ENCODE measurements at regions not wholly inside any gene's neighbourhood (a gene's known extent, or its start where the extent isn't known, plus 50 kb on each side); places are given as distances from the start of the nearest gene placed in this dataset.

GRCh38 chr6:144639654-144640053 lies 354.5 kb downstream of the UTRN start:
- Histone ChIP-seq H3K27me3 (ENCODE audit: insufficient read depth, low read length) (no peaks in the 10 kb centered on the region), H3K27ac (ENCODE audit: low read depth, low read length, poor library complexity, severe bottlenecking) (no peak overlapping the region), H3K4me2 (ENCODE audit: low read length) (no peak overlapping the region), H3F3A (ENCODE audit: insufficient read depth, low read length) (no peaks in the 10 kb centered on the region), H2AFZ (ENCODE audit: low read length) (no peak overlapping the region), H3K9me2 (ENCODE audit: low read depth, low read length) (no peaks in the 10 kb centered on the region), H3K9me3 (ENCODE audit: low read length) (no peaks in the 10 kb centered on the region), H3K79me2 (ENCODE audit: insufficient read depth, low read length) (no peaks in the 10 kb centered on the region), H3K36me3 (ENCODE audit: insufficient read depth, low read length) (no peaks in the 10 kb centered on the region), H3K9ac (ENCODE audit: low read length) (no peak overlapping the region), H3K4me1 (ENCODE audit: insufficient read depth, low read length, severe bottlenecking) (peaks cover 12% of the 10 kb centered on the region), H4K20me1 (ENCODE audit: insufficient read depth, low read length) (no peaks in the 10 kb centered on the region), H3K4me3 (ENCODE audit: low read depth, low read length, poor library complexity, severe bottlenecking) (no peak overlapping the region)
- TF ChIP-seq, protein P1, sequence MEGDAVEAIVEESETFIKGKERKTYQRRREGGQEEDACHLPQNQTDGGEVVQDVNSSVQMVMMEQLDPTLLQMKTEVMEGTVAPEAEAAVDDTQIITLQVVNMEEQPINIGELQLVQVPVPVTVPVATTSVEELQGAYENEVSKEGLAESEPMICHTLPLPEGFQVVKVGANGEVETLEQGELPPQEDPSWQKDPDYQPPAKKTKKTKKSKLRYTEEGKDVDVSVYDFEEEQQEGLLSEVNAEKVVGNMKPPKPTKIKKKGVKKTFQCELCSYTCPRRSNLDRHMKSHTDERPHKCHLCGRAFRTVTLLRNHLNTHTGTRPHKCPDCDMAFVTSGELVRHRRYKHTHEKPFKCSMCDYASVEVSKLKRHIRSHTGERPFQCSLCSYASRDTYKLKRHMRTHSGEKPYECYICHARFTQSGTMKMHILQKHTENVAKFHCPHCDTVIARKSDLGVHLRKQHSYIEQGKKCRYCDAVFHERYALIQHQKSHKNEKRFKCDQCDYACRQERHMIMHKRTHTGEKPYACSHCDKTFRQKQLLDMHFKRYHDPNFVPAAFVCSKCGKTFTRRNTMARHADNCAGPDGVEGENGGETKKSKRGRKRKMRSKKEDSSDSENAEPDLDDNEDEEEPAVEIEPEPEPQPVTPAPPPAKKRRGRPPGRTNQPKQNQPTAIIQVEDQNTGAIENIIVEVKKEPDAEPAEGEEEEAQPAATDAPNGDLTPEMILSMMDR (IDR thresholded peaks at IDR 0.05; ENCODE audit: low read length): no peak
- TF ChIP-seq EZH2 (IDR thresholded peaks at IDR 0.05; ENCODE audit: borderline replicate concordance, low read length): no peak

DNA sequence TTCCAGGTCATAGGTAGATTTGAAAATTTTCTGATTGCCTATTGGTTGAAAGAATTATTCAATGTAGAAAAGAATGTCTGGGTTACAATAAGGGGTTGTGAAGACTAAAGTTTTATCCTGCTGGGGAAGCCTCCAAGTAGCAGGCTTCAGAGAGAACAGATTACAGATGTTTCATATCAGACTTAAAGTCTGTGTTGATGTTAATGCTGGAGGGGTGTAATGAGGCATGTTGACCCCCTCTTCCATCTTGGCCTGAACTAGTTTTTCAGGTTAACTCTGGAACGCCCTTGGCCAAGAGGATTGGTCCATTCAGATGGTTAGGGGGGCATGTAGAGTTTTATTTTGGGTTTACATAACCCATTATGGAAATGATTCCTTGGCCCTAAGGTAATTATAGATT lies 356.2 kb downstream of the UTRN start:
- no peaks in the 10 kb centered on the region for H3F3A ChIP-seq (ENCODE audit: insufficient read depth, low read length)
- no peak overlapping the region for H3K4me3 ChIP-seq (ENCODE audit: low read depth, low read length, poor library complexity, severe bottlenecking)
- no peaks in the 10 kb centered on the region for H3K36me3 ChIP-seq (ENCODE audit: insufficient read depth, low read length)
- no peaks in the 10 kb centered on the region for H3K9me2 ChIP-seq (ENCODE audit: low read depth, low read length)
- TF ChIP-seq, protein P1 (IDR thresholded peaks at IDR 0.05; ENCODE audit: low read length): no peak
- no peak for TF ChIP-seq EZH2 (IDR thresholded peaks at IDR 0.05; ENCODE audit: borderline replicate concordance, low read length)
- no peak overlapping the region for H2AFZ ChIP-seq (ENCODE audit: low read length)
- H3K9ac ChIP-seq (ENCODE audit: low read length): no peak overlapping the region
- no peaks in the 10 kb centered on the region for H3K27me3 ChIP-seq (ENCODE audit: insufficient read depth, low read length)
- H3K4me2 ChIP-seq (ENCODE audit: low read length): no peak overlapping the region
- no peak overlapping the region for H3K27ac ChIP-seq (ENCODE audit: low read depth, low read length, poor library complexity, severe bottlenecking)
- H3K9me3 ChIP-seq (ENCODE audit: low read length): no peaks in the 10 kb centered on the region
- H3K79me2 ChIP-seq (ENCODE audit: insufficient read depth, low read length): no peaks in the 10 kb centered on the region
- peaks cover 28% of the 10 kb centered on the region for H3K4me1 ChIP-seq (ENCODE audit: insufficient read depth, low read length, severe bottlenecking)
- H4K20me1 ChIP-seq (ENCODE audit: insufficient read depth, low read length): no peaks in the 10 kb centered on the region

DNA sequence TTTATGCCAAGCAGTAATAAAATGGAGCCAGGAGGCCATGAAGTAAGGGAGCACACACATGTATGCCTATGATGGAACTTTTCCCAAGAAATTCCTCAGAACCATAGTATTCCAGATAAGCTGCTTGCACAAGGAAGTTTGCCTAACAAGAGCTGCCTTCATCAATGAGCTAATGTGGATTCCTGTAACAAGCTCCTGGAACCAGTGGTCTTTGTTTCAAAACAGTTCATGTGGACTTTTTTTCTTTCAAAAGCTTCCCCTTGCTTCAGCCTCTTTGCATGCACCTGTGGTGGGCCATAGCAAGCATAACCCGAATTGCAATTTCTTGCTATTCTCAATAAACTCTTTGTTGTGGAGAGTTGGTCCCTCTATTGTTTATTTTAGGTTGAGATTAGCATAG lies 359.6 kb downstream of the UTRN start:
- Histone ChIP-seq H3K27ac (ENCODE audit: low read depth, low read length, poor library complexity, severe bottlenecking) (no peak overlapping the region), H3K9me3 (ENCODE audit: low read length) (no peaks in the 10 kb centered on the region), H3K27me3 (ENCODE audit: insufficient read depth, low read length) (no peaks in the 10 kb centered on the region), H3K9me2 (ENCODE audit: low read depth, low read length) (no peaks in the 10 kb centered on the region), H3F3A (ENCODE audit: insufficient read depth, low read length) (no peaks in the 10 kb centered on the region), H3K79me2 (ENCODE audit: insufficient read depth, low read length) (no peaks in the 10 kb centered on the region), H3K36me3 (ENCODE audit: insufficient read depth, low read length) (no peaks in the 10 kb centered on the region), H3K4me3 (ENCODE audit: low read depth, low read length, poor library complexity, severe bottlenecking) (no peak overlapping the region), H3K4me1 (ENCODE audit: insufficient read depth, low read length, severe bottlenecking) (peaks cover 51% of the 10 kb centered on the region), H2AFZ (ENCODE audit: low read length) (no peak overlapping the region), H3K9ac (ENCODE audit: low read length) (no peak overlapping the region), H4K20me1 (ENCODE audit: insufficient read depth, low read length) (no peaks in the 10 kb centered on the region), H3K4me2 (ENCODE audit: low read length) (no peak overlapping the region)
- no peak for TF ChIP-seq EZH2 (IDR thresholded peaks at IDR 0.05; ENCODE audit: borderline replicate concordance, low read length)
- TF ChIP-seq, protein P1 (IDR thresholded peaks at IDR 0.05; ENCODE audit: low read length): no peak

Measured in OCI-LY1 (cell line).